H1 (cell line): ENCODE measurements at regions not wholly inside any gene's neighbourhood (a gene's known extent, or its start where the extent isn't known, plus 50 kb on each side); places are given as distances from the start of the nearest gene placed in this dataset.

Experiments used
- CTCF ChIA-PET: fragments of 300-600 bp; sonication (Branson Sonifier 250); formaldehyde crosslinking; loops from one replicate; lab custom pipeline; 2021; ENCODE audit not compliant: partially characterized antibody; lab: Charles Lee
- POLR2A ChIA-PET: fragments of 300-600 bp; sonication (Branson Sonifier 250); formaldehyde crosslinking; loops from one replicate; lab custom pipeline; 2021; ENCODE audit warnings: inconsistent platforms; ENCODE audit not compliant: partially characterized antibody; lab: Charles Lee
- DNase-seq, 2 experiments: peaks; one replicate each; pipeline versions ENCODE4 v3.0.0 to v3.0.0-alpha.2; 2010 to 2022; ENCODE audit warnings: low spot score in 2 of 2, low read depth in 1 of 2, mixed read lengths in 1 of 2
- FAIRE-seq: peaks from 2 replicates; lab custom pipeline; 2011; peaks lifted over from hg19 to GRCh38; lab: Jason Lieb, UNC
- H2AFZ ChIP-seq: 2 replicates; pipeline ENCODE4 v1.8.1; 2012; ENCODE audit warnings: low read length, inconsistent platforms
- H2AK5ac ChIP-seq: 2 replicates; pipeline ENCODE4 v1.6.1; 2013; ENCODE audit warnings: low read depth, low read length
- H2BK120ac ChIP-seq: replicated peaks from 2 replicates; pipeline ENCODE3; 2013; ENCODE audit warnings: low read depth, low read length, inconsistent platforms
- H2BK12ac ChIP-seq: 2 replicates; pipeline ENCODE4 v1.6.1; 2013; ENCODE audit warnings: low read depth, low read length
- H2BK15ac ChIP-seq: 2 replicates; pipeline ENCODE4 v1.6.1; 2013; ENCODE audit warnings: low read length
- H2BK20ac ChIP-seq: 2 replicates; pipeline ENCODE4 v1.6.1; 2013; ENCODE audit warnings: low read length
- H2BK5ac ChIP-seq: 2 replicates; pipeline ENCODE4 v1.6.1; 2013; ENCODE audit warnings: low read depth, low read length
- H3K14ac ChIP-seq: 2 replicates; pipeline ENCODE4 v1.6.1; 2013; ENCODE audit warnings: inconsistent platforms; ENCODE audit not compliant: insufficient read length
- H3K18ac ChIP-seq: 2 replicates; pipeline ENCODE4 v1.6.1; 2013; ENCODE audit warnings: low read length; ENCODE audit errors: extremely low read depth
- H3K23ac ChIP-seq: 2 replicates; pipeline ENCODE4 v1.6.1; 2013; ENCODE audit warnings: inconsistent platforms; ENCODE audit not compliant: insufficient read length
- H3K23me2 ChIP-seq: 2 replicates; pipeline ENCODE4 v1.6.1; 2013; ENCODE audit warnings: low read depth, low read length
- H3K27ac ChIP-seq: 2 replicates; pipeline ENCODE4 v1.6.1; 2011; ENCODE audit warnings: low read depth, low read length, inconsistent platforms
- H3K27me3 ChIP-seq, 4 experiments: replicated peaks in 1 of 4; 1 replicate in 1 of 4; 2 replicates in 3 of 4; pipeline versions ENCODE4 v1.6.1 to v1.8.1; 2011 to 2013; ENCODE audit warnings: low read length in 3 of 4, mild to moderate bottlenecking in 3 of 4, inconsistent platforms in 2 of 4, mixed read lengths in 2 of 4, moderate library complexity in 1 of 4; ENCODE audit not compliant: control insufficient read depth in 3 of 4, insufficient read depth in 3 of 4; ENCODE audit errors: extremely low read depth in 1 of 4
- H3K36me3 ChIP-seq, 4 experiments: 2 replicates each; pipeline versions ENCODE4 v1.6.1 to v1.8.1; 2011 to 2013; ENCODE audit warnings: mild to moderate bottlenecking in 4 of 4, low read length in 3 of 4, moderate library complexity in 2 of 4, control low read depth in 1 of 4, inconsistent platforms in 1 of 4; ENCODE audit not compliant: insufficient read depth in 4 of 4, control insufficient read depth in 2 of 4
- H3K4ac ChIP-seq: replicated peaks from 2 replicates; pipeline ENCODE3; 2013; ENCODE audit warnings: low read length, low read depth, mixed read lengths, inconsistent platforms; ENCODE audit not compliant: insufficient read length
- H3K4me1 ChIP-seq, 4 experiments: replicated peaks in 1 of 4; 1 replicate in 1 of 4; 2 replicates in 3 of 4; pipeline versions ENCODE4 v1.6.1 to v1.8.1; 2011 to 2013; ENCODE audit warnings: low read length in 3 of 4, inconsistent platforms in 2 of 4, mixed read lengths in 1 of 4; ENCODE audit not compliant: insufficient read depth in 4 of 4, control insufficient read depth in 3 of 4
- H3K4me2 ChIP-seq, 2 experiments: 2 replicates each; pipeline versions ENCODE4 v1.6.1 to v1.8.1; 2011 to 2013; ENCODE audit warnings: low read depth in 2 of 2, low read length in 2 of 2, control low read depth in 1 of 2, inconsistent platforms in 1 of 2, mild to moderate bottlenecking in 1 of 2; ENCODE audit not compliant: insufficient read depth in 1 of 2
- H3K4me3 ChIP-seq, 4 experiments: fragments of 200-600, 300-600 bp in 1 of 4; sonication (generic), shearing (Covaris generic), sonication (Bioruptor Twin) in 1 of 4; 2 replicates each; pipeline versions ENCODE4 v1.5.1 to v1.8.1; 2011 to 2016; ENCODE audit warnings: low read length in 4 of 4, low read depth in 3 of 4, control low read depth in 2 of 4, inconsistent platforms in 2 of 4, mild to moderate bottlenecking in 2 of 4, mixed read lengths in 1 of 4, moderate library complexity in 1 of 4; ENCODE audit not compliant: insufficient read depth in 2 of 4; ENCODE audit errors: extremely low read depth in 1 of 4
- H3K56ac ChIP-seq: replicated peaks from 2 replicates; pipeline ENCODE3; 2013; ENCODE audit warnings: low read depth, mild to moderate bottlenecking, mixed read lengths, low read length, inconsistent platforms; ENCODE audit not compliant: insufficient read length
- H3K79me1 ChIP-seq: 2 replicates; pipeline ENCODE4 v1.6.1; 2013; ENCODE audit warnings: low read depth, low read length, control low read depth
- H3K79me2 ChIP-seq, 2 experiments: 2 replicates each; pipeline versions ENCODE4 v1.6.1 to v1.8.1; 2012 to 2013; ENCODE audit warnings: low read length in 2 of 2, mild to moderate bottlenecking in 2 of 2, inconsistent platforms in 1 of 2; ENCODE audit not compliant: insufficient read depth in 2 of 2, control insufficient read depth in 1 of 2
- H3K9ac ChIP-seq, 4 experiments: replicated peaks in 1 of 4; 1 replicate in 1 of 4; 2 replicates in 3 of 4; pipeline versions ENCODE4 v1.6.1 to v1.8.1; 2011 to 2013; ENCODE audit warnings: low read depth in 3 of 4, low read length in 3 of 4, control low read depth in 2 of 4, mild to moderate bottlenecking in 2 of 4, moderate library complexity in 2 of 4, inconsistent platforms in 1 of 4; ENCODE audit errors: extremely low read depth in 1 of 4
- H3K9me3 ChIP-seq, 2 experiments: 2 replicates each; pipeline versions ENCODE4 v1.6.1 to v1.8.1; 2012 to 2013; ENCODE audit warnings: mild to moderate bottlenecking in 2 of 2, moderate library complexity in 2 of 2, control low read depth in 1 of 2, inconsistent platforms in 1 of 2, low read depth in 1 of 2, low read length in 1 of 2, mixed read lengths in 1 of 2; ENCODE audit not compliant: insufficient read depth in 2 of 2
- H4K20me1 ChIP-seq, 2 experiments: replicated peaks in 1 of 2; 2 replicates each; pipeline versions ENCODE3 to v1.8.1; 2011 to 2013; ENCODE audit warnings: inconsistent platforms in 2 of 2, low read length in 2 of 2, mild to moderate bottlenecking in 1 of 2; ENCODE audit not compliant: insufficient read depth in 2 of 2, control insufficient read depth in 1 of 2
- H4K5ac ChIP-seq: 2 replicates; pipeline ENCODE4 v1.6.1; 2013; ENCODE audit warnings: low read length, low read depth, mixed read lengths, inconsistent platforms; ENCODE audit not compliant: insufficient read length
- H4K8ac ChIP-seq: 2 replicates; pipeline ENCODE4 v1.8.0; 2013; ENCODE audit warnings: mild to moderate bottlenecking, moderate library complexity, low read length, inconsistent platforms; ENCODE audit not compliant: insufficient read depth; ENCODE audit errors: extremely low read depth
- H4K91ac ChIP-seq: replicated peaks from 2 replicates; pipeline ENCODE3; 2013; ENCODE audit warnings: low read length, mixed read lengths, inconsistent platforms; ENCODE audit not compliant: insufficient read length
- ATF2 ChIP-seq: IDR thresholded peaks from 2 replicates; pipeline ENCODE4 v1.6.1; 2012; ENCODE audit warnings: low read length, inconsistent platforms
- BACH1 ChIP-seq: IDR thresholded peaks from 2 replicates; pipeline ENCODE4 v1.6.1; 2012; ENCODE audit warnings: low read length, improper control_type of control experiment
- CHD1 ChIP-seq: IDR thresholded peaks from 2 replicates; pipeline ENCODE4 v1.6.1; 2012; ENCODE audit warnings: low read depth, low read length, improper control_type of control experiment
- CREB1 ChIP-seq: IDR thresholded peaks from 2 replicates; pipeline ENCODE4 v1.6.1; 2012; ENCODE audit warnings: inconsistent platforms
- CTBP2 ChIP-seq: IDR thresholded peaks from 2 replicates; pipeline ENCODE4 v1.7.0; 2011; ENCODE audit warnings: borderline replicate concordance, mild to moderate bottlenecking, moderate library complexity, mixed read lengths, low read length; ENCODE audit not compliant: insufficient read depth, insufficient read length
- EGR1 ChIP-seq: IDR thresholded peaks from 2 replicates; pipeline ENCODE4 v1.6.1; 2011; ENCODE audit warnings: low read depth, low read length, borderline replicate concordance
- FOSL1 ChIP-seq: IDR thresholded peaks from 2 replicates; pipeline ENCODE4 v1.6.1; 2011; ENCODE audit warnings: mild to moderate bottlenecking, low read depth, low read length, moderate library complexity; ENCODE audit not compliant: insufficient read depth
- HDAC6 ChIP-seq: IDR thresholded peaks from one replicate; pipeline ENCODE4 v1.7.1; 2012; ENCODE audit warnings: low read depth, mild to moderate bottlenecking, inconsistent platforms, low read length, moderate library complexity
- JUND ChIP-seq: IDR thresholded peaks from 2 replicates; pipeline ENCODE4 v1.6.1; 2011; ENCODE audit warnings: mild to moderate bottlenecking, improper control_type of control experiment, low read length
- KDM1A ChIP-seq: fragments of 200-600, 300-600 bp; sonication (generic); IDR thresholded peaks from 2 replicates; pipeline ENCODE4 v1.7.1; 2016; ENCODE audit warnings: mild to moderate bottlenecking, low read length, borderline replicate concordance
- NRF1 ChIP-seq: IDR thresholded peaks from 2 replicates; pipeline ENCODE4 v1.6.1; 2011; ENCODE audit warnings: mild to moderate bottlenecking, low read depth, low read length, improper control_type of control experiment
- SIN3A ChIP-seq, 2 experiments: IDR thresholded peaks in 1 of 2; conservative IDR thresholded peaks in 1 of 2; 2 replicates each; pipeline ENCODE4 v1.6.1; 2011 to 2012; ENCODE audit warnings: low read length in 2 of 2, improper control_type of control experiment in 1 of 2, low read depth in 1 of 2, mild to moderate bottlenecking in 1 of 2
- WGBS, 2 experiments: shearing (Covaris generic) in 1 of 2; methylation state at CpG; one replicate each; pipeline versions ENCODE4 v1.1.6 to v1.1.7; 2013 to 2015; ENCODE audit warnings: low lambda C conversion rate in 2 of 2, mixed read lengths in 2 of 2, inconsistent platforms in 1 of 2, low coverage in 1 of 2, missing lambda C conversion rate in 1 of 2; ENCODE audit not compliant: insufficient replicate concordance in 2 of 2, insufficient coverage in 1 of 2, insufficient read length in 1 of 2; ENCODE audit errors: extremely low coverage in 1 of 2, missing lambda C conversion rate in 1 of 2; 5-methylcytosine and 5-hydroxymethylcytosine counted together
- TF ChIP-seq, protein P1 (sequence below): IDR thresholded peaks from 2 replicates; pipeline ENCODE4 v1.6.1; 2012; ENCODE audit warnings: inconsistent platforms

- no peak overlapping the region for H2BK20ac ChIP-seq
- H2BK5ac ChIP-seq, result no peak overlapping the region
- H4K91ac ChIP-seq, result no peak overlapping the region
- no peak overlapping the region for H3K4me3 ChIP-seq
- H2AK5ac ChIP-seq, result no peak overlapping the region
- H3K18ac ChIP-seq, result no peak overlapping the region
- no peak overlapping the region for H2BK15ac ChIP-seq
- H2AFZ ChIP-seq, result no peak overlapping the region
- POLR2A ChIA-PET, result no interaction called here
- no peak overlapping the region for H3K23ac ChIP-seq
- no peak overlapping the region for H3K4me2 ChIP-seq
- no peak overlapping the region for H2BK120ac ChIP-seq
- no peaks in the 10 kb centered on the region for H3K23me2 ChIP-seq
- no peak overlapping the region for H4K5ac ChIP-seq
- CTCF ChIA-PET, result interaction anchor here (1.1 kb wide), 1 partner anchor 27 kb away, joined by 3 read pairs; no protein-coding TSS in a partner anchor
- H3K79me2 ChIP-seq, result no peaks in the 10 kb centered on the region
- H3K9me3 ChIP-seq, result no peaks in the 10 kb centered on the region
- no peaks in the 10 kb centered on the region for H3K79me1 ChIP-seq
- no peak overlapping the region for H4K8ac ChIP-seq
- H3K4me1 ChIP-seq, result peaks cover 0 to 6% (median 2%) of the 10 kb centered on the region in 4 experiments; a peak in 2 of 7 replicates
- H3K27ac ChIP-seq, result no peak overlapping the region
- H3K9ac ChIP-seq, result no peak overlapping the region
- DNase-seq (no peak), FAIRE-seq (no peak)
- 73% methylated on average over 2 of the region's 2 CpGs; no CpG with 5 or more reads in 1 of the 2 experiments for WGBS, 2 experiments
- H3K56ac ChIP-seq, result no peak overlapping the region
- no peaks in the 10 kb centered on the region for H3K27me3 ChIP-seq
- no peak overlapping the region for H3K4ac ChIP-seq
- no peaks in the 10 kb centered on the region for H4K20me1 ChIP-seq
- H3K14ac ChIP-seq, result no peak overlapping the region
- H3K36me3 ChIP-seq, result no peaks in the 10 kb centered on the region
- no peak overlapping the region for H2BK12ac ChIP-seq
- TF ChIP-seq BACH1 (no peak), CREB1 (no peak), CTBP2 (no peak), CHD1 (no peak), NRF1 (no peak), EGR1 (no peak), SIN3A (conservative IDR thresholded peaks at IDR 0.05 in 1 of 2, IDR thresholded peaks at IDR 0.05 in 1 of 2; ENCODE audit: low read depth in 1 of 2, low read length in 2 of 2) (no peak), HDAC6 (no peak), ATF2 (no peak), KDM1A (no peak), JUND (no peak), FOSL1 (no peak)
- TF ChIP-seq, protein P1, sequence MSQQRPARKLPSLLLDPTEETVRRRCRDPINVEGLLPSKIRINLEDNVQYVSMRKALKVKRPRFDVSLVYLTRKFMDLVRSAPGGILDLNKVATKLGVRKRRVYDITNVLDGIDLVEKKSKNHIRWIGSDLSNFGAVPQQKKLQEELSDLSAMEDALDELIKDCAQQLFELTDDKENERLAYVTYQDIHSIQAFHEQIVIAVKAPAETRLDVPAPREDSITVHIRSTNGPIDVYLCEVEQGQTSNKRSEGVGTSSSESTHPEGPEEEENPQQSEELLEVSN, result no peak
Measured at GRCh38 chr9:73243078-73243477, 91.4 kb downstream of the ANXA1 start.
